OCI-LY7 (cell line): ENCODE measurements at regions not wholly inside any gene's neighbourhood (a gene's known extent, or its start where the extent isn't known, plus 50 kb on each side); places are given as distances from the start of the nearest gene placed in this dataset.
"Not testable (repeated sequence)": the region's sequence is repeated elsewhere in the genome, so short reads cannot be mapped to it uniquely, and the experiment has no call there.

Experiments used
- BruUV-seq: library from RNA; stranded (reverse); fragments of 400-500 nt; replicated peaks from 2 replicates; lab custom pipeline; 2021; lab: Mats Ljungman, UMichigan
- CTCF ChIA-PET: fragments of 300-600 bp; sonication (Branson Sonifier 250); formaldehyde crosslinking; loops from one replicate; lab custom pipeline; 2022; ENCODE audit warnings: antibody characterized with exemption; ENCODE audit not compliant: unreplicated experiment; lab: Charles Lee
- POLR2A ChIA-PET: fragments of 300-600 bp; sonication (Branson Sonifier 250); formaldehyde crosslinking; loops from one replicate; lab custom pipeline; 2022; ENCODE audit warnings: antibody characterized with exemption; lab: Charles Lee
- DNase-seq: peaks from one replicate; pipeline ENCODE4 v3.0.0-alpha.2; 2015; ENCODE audit warnings: low spot score
- H2AFZ ChIP-seq: fragments of 200-600 bp; sonication (generic), shearing (Covaris generic); 2 replicates; pipeline ENCODE4 v1.6.1; 2014; ENCODE audit warnings: mild to moderate bottlenecking, antibody characterized with exemption, low read length, moderate library complexity
- H3K27ac ChIP-seq: fragments of 200-600 bp; sonication (generic); 2 replicates; pipeline ENCODE4 v1.5.1; 2014; ENCODE audit warnings: mixed run types, low read depth, mild to moderate bottlenecking, moderate library complexity, low read length, inconsistent platforms; ENCODE audit not compliant: poor library complexity, severe bottlenecking
- H3K36me3 ChIP-seq: fragments of 200-600 bp; sonication (generic); 2 replicates; pipeline ENCODE4 v1.6.1; 2014; ENCODE audit warnings: mild to moderate bottlenecking, antibody characterized with exemption, low read length, moderate library complexity, mixed read lengths; ENCODE audit not compliant: insufficient read depth
- H3K4me1 ChIP-seq: fragments of 200-600 bp; sonication (generic); 2 replicates; pipeline ENCODE4 v1.5.1; 2014; ENCODE audit warnings: mild to moderate bottlenecking, low read length; ENCODE audit not compliant: insufficient read depth, poor library complexity, severe bottlenecking
- H3K4me2 ChIP-seq: fragments of 200-600 bp; sonication (generic); 2 replicates; pipeline ENCODE4 v1.6.1; 2014; ENCODE audit warnings: mild to moderate bottlenecking, low read length
- H3K4me3 ChIP-seq: fragments of 200-600 bp; sonication (generic); 2 replicates; pipeline ENCODE4 v1.5.1; 2014; ENCODE audit warnings: mild to moderate bottlenecking, low read depth, low read length; ENCODE audit not compliant: poor library complexity, severe bottlenecking
- H3K79me2 ChIP-seq: fragments of 200-600 bp; sonication (generic); 2 replicates; pipeline ENCODE4 v1.6.1; 2016; ENCODE audit warnings: low read depth, mild to moderate bottlenecking, low read length, moderate library complexity, mixed read lengths; ENCODE audit not compliant: insufficient read depth
- H3K9me2 ChIP-seq: fragments of 200-600 bp; sonication (generic); 2 replicates; pipeline ENCODE4 v1.6.1; 2016; ENCODE audit warnings: mild to moderate bottlenecking, low read length, mixed read lengths; ENCODE audit not compliant: insufficient read depth
- H3K9me3 ChIP-seq: fragments of 200-600 bp; sonication (generic); 2 replicates; pipeline ENCODE4 v1.6.1; 2014; ENCODE audit warnings: mild to moderate bottlenecking, mixed run types, low read length, mixed read lengths
- H4K20me1 ChIP-seq: fragments of 200-600 bp; sonication (generic); 2 replicates; pipeline ENCODE4 v1.6.1; 2014; ENCODE audit warnings: mild to moderate bottlenecking, antibody characterized with exemption, low read length, moderate library complexity, mixed read lengths; ENCODE audit not compliant: insufficient read depth
- CTCF ChIP-seq: fragments of 200-600 bp; sonication (generic); conservative IDR thresholded peaks from 2 replicates; pipeline ENCODE4 v1.5.1; 2014; ENCODE audit warnings: mild to moderate bottlenecking, antibody characterized with exemption, low read length, moderate library complexity, mixed read lengths
- EZH2phosphoT487 ChIP-seq: fragments of 200-600 bp; sonication (generic); IDR thresholded peaks from 2 replicates; pipeline ENCODE4 v1.6.1; 2018; ENCODE audit warnings: low read depth, borderline replicate concordance, mild to moderate bottlenecking, mixed run types, antibody characterized with exemption, low read length, moderate library complexity, mixed read lengths
- intact Hi-C: fragments of 100-400 bp; cut with micrococcal nuclease; formaldehyde crosslinking; loops from one replicate; pipeline ENCODE4 v1.10.0; 2022; ENCODE audit not compliant: unreplicated experiment

GRCh38 chr7:119908948-119909347 is 364.0 kb upstream of the KCND2 start:
- no peak overlapping the region for H3K4me3 ChIP-seq
- no peaks in the 10 kb centered on the region for H3K4me1 ChIP-seq
- intact Hi-C loops: no loop called here
- no peak overlapping the region for H2AFZ ChIP-seq
- H3K9me3 ChIP-seq: no peaks in the 10 kb centered on the region
- CTCF ChIA-PET: no interaction called here
- POLR2A ChIA-PET: interaction anchor here (0.6 kb wide), 1 partner anchor 16 kb away, joined by 3 read pairs; no protein-coding TSS in a partner anchor
- H3K79me2 ChIP-seq: no peaks in the 10 kb centered on the region
- no peak for DNase-seq
- no peaks in the 10 kb centered on the region for H3K36me3 ChIP-seq
- no peak overlapping the region for H3K27ac ChIP-seq
- H3K4me2 ChIP-seq: no peak overlapping the region
- H4K20me1 ChIP-seq: no peaks in the 10 kb centered on the region
- no peak for TF ChIP-seq CTCF
- no peak for TF ChIP-seq EZH2phosphoT487
- BruUV-seq: no TSS peak
- H3K9me2 ChIP-seq: no peaks in the 10 kb centered on the region

DNA sequence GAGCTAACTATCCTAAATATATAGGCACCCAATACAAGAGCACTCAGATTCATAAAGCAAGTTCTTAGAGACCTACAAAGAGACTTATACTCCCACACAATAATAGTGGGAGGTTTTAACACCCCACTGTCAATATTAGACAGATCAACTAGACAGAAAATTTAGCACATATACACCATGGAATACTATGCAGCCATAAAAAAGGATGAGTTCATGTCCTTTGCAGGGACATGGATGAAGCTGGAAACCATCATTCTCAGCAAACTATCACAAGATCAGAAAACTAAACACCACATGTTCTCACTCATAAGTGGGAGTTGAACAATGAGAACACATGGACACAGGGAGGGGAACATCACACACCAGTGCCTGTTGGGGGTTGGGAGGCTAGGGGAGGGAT is 358.9 kb upstream of the KCND2 start:
- H3K4me2 ChIP-seq, H3K4me1 ChIP-seq, H3K27ac ChIP-seq, BruUV-seq, H4K20me1 ChIP-seq, DNase-seq, H3K4me3 ChIP-seq, POLR2A ChIA-PET, H3K9me2 ChIP-seq, CTCF ChIA-PET, H2AFZ ChIP-seq, H3K9me3 ChIP-seq, H3K36me3 ChIP-seq, intact Hi-C loops, H3K79me2 ChIP-seq: not testable (repeated sequence)

GRCh38 chr7:119916501-119916900 is 356.5 kb upstream of the KCND2 start:
- Histone ChIP-seq H3K4me1 (no peaks in the 10 kb centered on the region), H3K79me2 (no peaks in the 10 kb centered on the region), H3K36me3 (no peaks in the 10 kb centered on the region), H4K20me1 (no peaks in the 10 kb centered on the region), H3K9me2 (no peaks in the 10 kb centered on the region), H2AFZ (no peak overlapping the region), H3K27ac (no peak overlapping the region), H3K9me3 (no peaks in the 10 kb centered on the region), H3K4me2 (no peak overlapping the region), H3K4me3 (no peak overlapping the region)
- BruUV-seq: no TSS peak
- intact Hi-C loops: no loop called here
- DNase-seq: no peak
- CTCF ChIA-PET: no interaction called here
- POLR2A ChIA-PET: no interaction called here
- TF ChIP-seq EZH2phosphoT487: no peak
- no peak for TF ChIP-seq CTCF
